ENCODE measurements at regions not wholly inside any gene's neighbourhood (a gene's known extent, or its start where the extent isn't known, plus 50 kb on each side); places are given as distances from the start of the nearest gene placed in this dataset.

GRCh38 chr4:125658773-125659172, 344.0 kb downstream of the FAT4 start:
- TF ChIP-seq CTCF (IDR thresholded peaks at IDR 0.05; ENCODE audit: borderline replicate concordance, extremely low read depth, low read length, poor library complexity, severe bottlenecking): no peak
- TF ChIP-seq EZH2 (IDR thresholded peaks at IDR 0.05; ENCODE audit: borderline replicate concordance, low read depth, low read length, severe bottlenecking): no peak
